ENCODE measurements at regions not wholly inside any gene's neighbourhood (a gene's known extent, or its start where the extent isn't known, plus 50 kb on each side); places are given as distances from the start of the nearest gene placed in this dataset.

GRCh38 chr12:13536219-13536910, 339.8 kb downstream of the EMP1 start:
- intact Hi-C loops (cut with micrococcal nuclease) = loop anchor here (5.0 kb wide), 1 partner anchor 174 kb away; no protein-coding TSS in a partner anchor
- POLR2A ChIA-PET (ENCODE audit: unreplicated experiment) = no interaction called here
- no peak for DNase-seq

GRCh38 chr12:13534645-13535398, 338.3 kb downstream of the EMP1 start:
- H2AFZ ChIP-seq (ENCODE audit: low read length) = no peak overlapping the region
- intact Hi-C loops (cut with micrococcal nuclease) = loop anchor here (2.0 to 5.0 kb wide), 2 partner anchors 173 to 256 kb away; no protein-coding TSS in a partner anchor
- BruUV-seq (replicated peaks) = no TSS peak
- H3K4me1 ChIP-seq (ENCODE audit: insufficient read depth, low read length) = no peaks in the 10 kb centered on the region
- ChIA-PET CTCF (interaction anchor here (0.5 to 1.0 kb wide), 5 partner anchors 145 to 538 kb away, joined by 3 to 7 read pairs (median 5); no protein-coding TSS in a partner anchor), POLR2A (ENCODE audit: unreplicated experiment) (no interaction called here)
- H3K4me3 ChIP-seq (ENCODE audit: low read length) = 0 out of 2 replicates have a peak overlapping the region, but pooled peaks have one; percentile 24
- no peak overlapping the region for H3K9ac ChIP-seq (ENCODE audit: low read length)
- H3K36me3 ChIP-seq (ENCODE audit: low read depth, low read length) = no peaks in the 10 kb centered on the region
- ATAC-seq (peak; percentile 35; the same call in 1 of the 2 replicates), DNase-seq (peak; percentile 75)
- no peaks in the 10 kb centered on the region for H3K9me3 ChIP-seq (ENCODE audit: low read length)
- peaks cover 20% of the 10 kb centered on the region; the same call in 1 of the 2 replicates for H3K27me3 ChIP-seq (ENCODE audit: low read length)
- H3K4me2 ChIP-seq (ENCODE audit: low read length) = peak overlapping the region; percentile 42; the same call in 1 of the 2 replicates
- H4K20me1 ChIP-seq (ENCODE audit: low read length) = no peaks in the 10 kb centered on the region
- no peaks in the 10 kb centered on the region for H3K79me2 ChIP-seq (ENCODE audit: low read length)
- H3F3A ChIP-seq (ENCODE audit: low read length, unreplicated experiment) = no peaks in the 10 kb centered on the region
- H3K9me2 ChIP-seq (replicated peaks; ENCODE audit: low read length) = no peaks in the 10 kb centered on the region
- TF ChIP-seq CTCF (conservative IDR thresholded peaks at IDR 0.05; ENCODE audit: low read depth, low read length) (peak; percentile 86), EZH2 (IDR thresholded peaks at IDR 0.05; ENCODE audit: low read length, unreplicated experiment) (no peak), EZH2phosphoT487 (IDR thresholded peaks at IDR 0.05; ENCODE audit: borderline replicate concordance, low read length) (no peak)
- H3K27ac ChIP-seq (ENCODE audit: low read length) = no peak overlapping the region

More at GRCh38 chr12:13536219-13536910, 339.8 kb downstream of the EMP1 start:
- Histone ChIP-seq H3K4me3 (ENCODE audit: low read length) (no peak overlapping the region), H3K27me3 (ENCODE audit: low read length) (peaks cover 20% of the 10 kb centered on the region; the same call in 1 of the 2 replicates), H3K36me3 (ENCODE audit: low read depth, low read length) (no peaks in the 10 kb centered on the region), H2AFZ (ENCODE audit: low read length) (no peak overlapping the region), H3K27ac (ENCODE audit: low read length) (no peak overlapping the region), H3K4me2 (ENCODE audit: low read length) (no peak overlapping the region), H3K4me1 (ENCODE audit: insufficient read depth, low read length) (no peaks in the 10 kb centered on the region), H3K9ac (ENCODE audit: low read length) (no peak overlapping the region), H3F3A (ENCODE audit: low read length, unreplicated experiment) (no peaks in the 10 kb centered on the region), H3K79me2 (ENCODE audit: low read length) (no peaks in the 10 kb centered on the region), H4K20me1 (ENCODE audit: low read length) (no peaks in the 10 kb centered on the region), H3K9me2 (replicated peaks; ENCODE audit: low read length) (no peaks in the 10 kb centered on the region), H3K9me3 (ENCODE audit: low read length) (no peaks in the 10 kb centered on the region)
- CTCF ChIA-PET = interaction anchor here (0.6 kb wide), 1 partner anchor 63 kb away, joined by 3 read pairs; no protein-coding TSS in a partner anchor
- ATAC-seq = no peak
- no TSS peak for BruUV-seq (replicated peaks)
- TF ChIP-seq EZH2 (IDR thresholded peaks at IDR 0.05; ENCODE audit: low read length, unreplicated experiment) (no peak), CTCF (conservative IDR thresholded peaks at IDR 0.05; ENCODE audit: low read depth, low read length) (no peak), EZH2phosphoT487 (IDR thresholded peaks at IDR 0.05; ENCODE audit: borderline replicate concordance, low read length) (no peak)
